ENCODE measurements at regions not wholly inside any gene's neighbourhood (a gene's known extent, or its start where the extent isn't known, plus 50 kb on each side); places are given as distances from the start of the nearest gene placed in this dataset.
"Not testable (repeated sequence)": the region's sequence is repeated elsewhere in the genome, so short reads cannot be mapped to it uniquely, and the experiment has no call there.

DNA sequence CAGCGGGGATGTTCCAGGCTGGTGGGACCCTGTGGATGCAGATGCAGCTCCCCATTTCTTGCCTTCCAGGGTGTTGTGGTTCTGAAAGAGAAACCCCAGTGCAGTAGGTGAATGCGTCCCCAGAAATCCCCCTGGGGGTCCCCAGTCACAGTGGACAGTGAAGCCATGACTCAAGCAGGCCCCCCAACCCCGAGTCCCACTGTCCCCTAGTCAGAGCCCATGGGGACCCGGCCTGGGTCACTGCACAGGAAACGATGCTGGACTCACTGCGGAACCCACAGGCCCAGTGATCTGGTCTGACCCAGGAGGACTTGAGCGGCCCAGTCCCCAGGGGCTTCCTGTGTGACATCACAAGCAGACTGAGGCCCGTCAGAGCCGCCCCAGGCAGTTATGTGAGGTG lies 341.4 kb downstream of the ADGRD1 start:
- not testable (repeated sequence) for H3K27me3 Mint-ChIP-seq (ENCODE audit: unreplicated experiment); H3K36me3 Mint-ChIP-seq (ENCODE audit: unreplicated experiment); H3K4me1 Mint-ChIP-seq (ENCODE audit: unreplicated experiment); H3K27ac Mint-ChIP-seq (ENCODE audit: unreplicated experiment); H3K4me3 Mint-ChIP-seq (ENCODE audit: unreplicated experiment); H3K9me3 Mint-ChIP-seq (ENCODE audit: unreplicated experiment)
- peak; percentile 56 for DNase-seq (ENCODE audit: extremely low spot score, unreplicated experiment)

DNA sequence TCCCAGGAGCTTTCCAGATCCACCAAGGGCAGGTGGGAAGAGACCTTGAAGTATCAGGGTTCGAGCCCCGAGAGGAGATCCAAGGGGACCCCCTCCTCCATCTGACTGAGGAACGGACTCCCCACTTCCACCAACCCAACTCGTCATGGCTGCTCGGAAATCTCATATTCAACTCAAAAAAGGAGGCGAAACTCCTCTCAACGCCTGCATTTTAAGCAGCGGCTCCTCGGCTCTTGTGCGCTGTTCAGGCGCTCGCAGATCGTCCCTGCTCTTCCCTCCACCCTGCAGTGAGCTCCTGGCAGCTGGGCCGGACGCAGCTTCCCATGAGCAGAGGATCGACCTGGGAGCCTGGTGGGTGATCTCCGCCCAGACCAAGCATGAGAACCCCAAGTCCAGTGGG lies 341.9 kb downstream of the ADGRD1 start:
- H3K9me3 Mint-ChIP-seq (ENCODE audit: unreplicated experiment); H3K4me1 Mint-ChIP-seq (ENCODE audit: unreplicated experiment); H3K27ac Mint-ChIP-seq (ENCODE audit: unreplicated experiment); H3K27me3 Mint-ChIP-seq (ENCODE audit: unreplicated experiment); H3K4me3 Mint-ChIP-seq (ENCODE audit: unreplicated experiment); H3K36me3 Mint-ChIP-seq (ENCODE audit: unreplicated experiment): not testable (repeated sequence)
- DNase-seq (ENCODE audit: extremely low spot score, unreplicated experiment), result peak; percentile 82

DNA sequence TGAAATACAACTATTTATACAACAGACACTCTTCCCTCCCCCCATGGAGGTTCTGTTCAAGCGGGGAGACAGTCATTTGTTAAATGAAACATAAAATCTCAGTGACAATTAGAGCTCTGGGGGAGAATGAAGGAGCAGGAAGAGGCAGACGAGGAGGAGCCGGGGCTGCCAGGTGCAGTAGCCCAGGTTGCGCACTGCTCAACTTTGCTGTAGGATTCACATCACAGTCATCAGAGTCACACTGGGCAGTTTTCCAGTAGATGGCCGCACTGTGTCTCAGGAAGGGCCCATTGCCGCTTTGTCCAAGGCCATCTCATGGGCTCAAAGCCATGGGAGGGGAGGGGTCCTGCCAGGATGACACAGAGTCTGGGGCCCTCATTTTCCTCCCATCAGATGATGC lies 342.4 kb downstream of the ADGRD1 start:
- H3K36me3 Mint-ChIP-seq (ENCODE audit: unreplicated experiment); H3K9me3 Mint-ChIP-seq (ENCODE audit: unreplicated experiment); H3K27ac Mint-ChIP-seq (ENCODE audit: unreplicated experiment); H3K4me3 Mint-ChIP-seq (ENCODE audit: unreplicated experiment); H3K4me1 Mint-ChIP-seq (ENCODE audit: unreplicated experiment); H3K27me3 Mint-ChIP-seq (ENCODE audit: unreplicated experiment): not testable (repeated sequence)
- peak; percentile 83 for DNase-seq (ENCODE audit: extremely low spot score, unreplicated experiment)

- not testable (repeated sequence) for H3K27me3 Mint-ChIP-seq (ENCODE audit: unreplicated experiment); H3K4me1 Mint-ChIP-seq (ENCODE audit: unreplicated experiment); H3K9me3 Mint-ChIP-seq (ENCODE audit: unreplicated experiment); H3K27ac Mint-ChIP-seq (ENCODE audit: unreplicated experiment); H3K36me3 Mint-ChIP-seq (ENCODE audit: unreplicated experiment); H3K4me3 Mint-ChIP-seq (ENCODE audit: unreplicated experiment)
- peak; percentile 84 for DNase-seq (ENCODE audit: extremely low spot score, unreplicated experiment)
These were observed 342.9 kb downstream of the ADGRD1 start for GRCh38 chr12:131296651-131297050.

GRCh38 chr12:131298526-131299369 lies 345.0 kb downstream of the ADGRD1 start:
- not testable (repeated sequence) for H3K4me3 Mint-ChIP-seq (ENCODE audit: unreplicated experiment); DNase-seq (ENCODE audit: extremely low spot score, unreplicated experiment); H3K9me3 Mint-ChIP-seq (ENCODE audit: unreplicated experiment); H3K4me1 Mint-ChIP-seq (ENCODE audit: unreplicated experiment); H3K27ac Mint-ChIP-seq (ENCODE audit: unreplicated experiment); H3K36me3 Mint-ChIP-seq (ENCODE audit: unreplicated experiment); H3K27me3 Mint-ChIP-seq (ENCODE audit: unreplicated experiment)

GRCh38 chr12:131299370-131299701 lies 345.6 kb downstream of the ADGRD1 start:
- not testable (repeated sequence) for H3K27ac Mint-ChIP-seq (ENCODE audit: unreplicated experiment); H3K4me3 Mint-ChIP-seq (ENCODE audit: unreplicated experiment); H3K27me3 Mint-ChIP-seq (ENCODE audit: unreplicated experiment); H3K36me3 Mint-ChIP-seq (ENCODE audit: unreplicated experiment); H3K9me3 Mint-ChIP-seq (ENCODE audit: unreplicated experiment); H3K4me1 Mint-ChIP-seq (ENCODE audit: unreplicated experiment); DNase-seq (ENCODE audit: extremely low spot score, unreplicated experiment)

- H3K27ac Mint-ChIP-seq (ENCODE audit: unreplicated experiment); H3K4me1 Mint-ChIP-seq (ENCODE audit: unreplicated experiment): not testable (repeated sequence)
These were observed 349.9 kb downstream of the ADGRD1 start for GRCh38 chr12:131303576-131303975.

DNA sequence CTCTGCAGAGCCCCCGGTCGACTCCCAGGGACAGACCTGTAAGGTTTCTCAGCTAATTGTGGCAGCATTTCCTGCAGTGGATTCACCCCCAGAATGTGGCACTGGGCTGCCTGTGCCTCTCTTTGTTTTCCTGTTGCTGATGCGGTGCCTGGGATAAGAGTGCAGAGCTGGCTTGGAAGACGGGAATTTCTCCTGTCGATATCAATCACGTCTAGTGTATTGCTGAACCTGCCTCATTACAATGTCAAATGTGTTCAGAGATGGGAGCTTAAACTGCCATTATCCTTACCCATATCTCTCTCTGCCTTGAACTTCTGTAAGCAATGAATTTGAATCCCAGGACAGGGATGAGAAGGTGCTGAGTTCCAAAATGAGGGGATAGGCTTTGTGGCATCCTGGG lies 350.9 kb downstream of the ADGRD1 start:
- H3K36me3 Mint-ChIP-seq (ENCODE audit: unreplicated experiment); H3K4me1 Mint-ChIP-seq (ENCODE audit: unreplicated experiment); DNase-seq (ENCODE audit: extremely low spot score, unreplicated experiment); H3K9me3 Mint-ChIP-seq (ENCODE audit: unreplicated experiment); H3K27ac Mint-ChIP-seq (ENCODE audit: unreplicated experiment); H3K27me3 Mint-ChIP-seq (ENCODE audit: unreplicated experiment); H3K4me3 Mint-ChIP-seq (ENCODE audit: unreplicated experiment): not testable (repeated sequence)

More at GRCh38 chr12:131303576-131303975, 349.9 kb downstream of the ADGRD1 start:
- H3K36me3 Mint-ChIP-seq (ENCODE audit: unreplicated experiment); H3K27me3 Mint-ChIP-seq (ENCODE audit: unreplicated experiment); DNase-seq (ENCODE audit: extremely low spot score, unreplicated experiment); H3K9me3 Mint-ChIP-seq (ENCODE audit: unreplicated experiment); H3K4me3 Mint-ChIP-seq (ENCODE audit: unreplicated experiment): not testable (repeated sequence)

GRCh38 chr12:131309700-131310099 lies 356.0 kb downstream of the ADGRD1 start:
- H3K27me3 Mint-ChIP-seq (ENCODE audit: unreplicated experiment), result no peaks in the 10 kb centered on the region
- H3K27ac Mint-ChIP-seq (ENCODE audit: unreplicated experiment), result no peak overlapping the region
- peak; percentile 82 for DNase-seq (ENCODE audit: extremely low spot score, unreplicated experiment)
- H3K36me3 Mint-ChIP-seq (ENCODE audit: unreplicated experiment), result no peaks in the 10 kb centered on the region
- no peak overlapping the region for H3K4me3 Mint-ChIP-seq (ENCODE audit: unreplicated experiment)
- no peaks in the 10 kb centered on the region for H3K4me1 Mint-ChIP-seq (ENCODE audit: unreplicated experiment)
- H3K9me3 Mint-ChIP-seq (ENCODE audit: unreplicated experiment), result peaks cover 5% of the 10 kb centered on the region
- TF ChIP-seq, protein P1, sequence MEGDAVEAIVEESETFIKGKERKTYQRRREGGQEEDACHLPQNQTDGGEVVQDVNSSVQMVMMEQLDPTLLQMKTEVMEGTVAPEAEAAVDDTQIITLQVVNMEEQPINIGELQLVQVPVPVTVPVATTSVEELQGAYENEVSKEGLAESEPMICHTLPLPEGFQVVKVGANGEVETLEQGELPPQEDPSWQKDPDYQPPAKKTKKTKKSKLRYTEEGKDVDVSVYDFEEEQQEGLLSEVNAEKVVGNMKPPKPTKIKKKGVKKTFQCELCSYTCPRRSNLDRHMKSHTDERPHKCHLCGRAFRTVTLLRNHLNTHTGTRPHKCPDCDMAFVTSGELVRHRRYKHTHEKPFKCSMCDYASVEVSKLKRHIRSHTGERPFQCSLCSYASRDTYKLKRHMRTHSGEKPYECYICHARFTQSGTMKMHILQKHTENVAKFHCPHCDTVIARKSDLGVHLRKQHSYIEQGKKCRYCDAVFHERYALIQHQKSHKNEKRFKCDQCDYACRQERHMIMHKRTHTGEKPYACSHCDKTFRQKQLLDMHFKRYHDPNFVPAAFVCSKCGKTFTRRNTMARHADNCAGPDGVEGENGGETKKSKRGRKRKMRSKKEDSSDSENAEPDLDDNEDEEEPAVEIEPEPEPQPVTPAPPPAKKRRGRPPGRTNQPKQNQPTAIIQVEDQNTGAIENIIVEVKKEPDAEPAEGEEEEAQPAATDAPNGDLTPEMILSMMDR (IDR thresholded peaks at IDR 0.05), result no peak

DNA sequence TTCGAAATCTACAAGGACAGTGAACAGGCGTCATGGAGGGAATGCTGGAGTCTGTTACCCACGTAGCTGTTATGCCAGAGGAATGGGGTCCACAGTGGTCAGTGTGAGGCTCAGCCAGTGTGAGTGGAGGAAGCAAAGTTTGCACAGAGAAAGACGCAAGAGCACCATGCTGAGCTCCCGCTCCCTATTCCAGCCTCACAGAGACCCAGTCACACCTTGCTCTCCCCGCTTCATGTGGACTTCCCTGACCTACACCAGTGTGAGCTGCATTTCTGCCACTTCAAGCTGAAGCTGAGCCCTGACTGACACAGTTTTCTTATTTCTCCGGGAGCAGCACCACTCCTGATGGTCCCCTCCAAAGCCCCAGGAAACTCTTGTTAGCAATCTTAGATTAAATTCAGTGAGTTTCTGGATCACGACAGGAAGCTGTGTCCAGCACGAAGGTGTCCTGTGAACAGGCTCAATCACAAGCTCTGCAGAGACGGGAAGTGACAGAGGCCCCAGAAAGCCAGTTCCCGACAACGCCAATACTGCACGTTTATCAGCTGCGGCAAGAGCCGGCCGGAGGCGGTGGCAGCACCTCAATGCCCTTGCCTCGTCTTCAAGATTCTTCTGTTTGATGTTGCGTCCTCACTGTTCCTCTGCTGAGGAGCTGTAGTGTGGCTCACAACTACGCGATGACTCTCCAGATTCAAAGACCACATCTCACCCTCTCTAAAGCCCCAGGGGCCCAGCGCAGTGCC lies 356.7 kb downstream of the ADGRD1 start:
- peak; percentile 59 for DNase-seq (ENCODE audit: extremely low spot score, unreplicated experiment)
- not testable (repeated sequence) for H3K27ac Mint-ChIP-seq (ENCODE audit: unreplicated experiment); H3K4me3 Mint-ChIP-seq (ENCODE audit: unreplicated experiment); H3K4me1 Mint-ChIP-seq (ENCODE audit: unreplicated experiment); H3K36me3 Mint-ChIP-seq (ENCODE audit: unreplicated experiment); H3K27me3 Mint-ChIP-seq (ENCODE audit: unreplicated experiment)
- peaks cover 10% of the 10 kb centered on the region for H3K9me3 Mint-ChIP-seq (ENCODE audit: unreplicated experiment)

- peaks cover 10% of the 10 kb centered on the region for H3K9me3 Mint-ChIP-seq (ENCODE audit: unreplicated experiment)
- not testable (repeated sequence) for H3K4me3 Mint-ChIP-seq (ENCODE audit: unreplicated experiment); H3K27ac Mint-ChIP-seq (ENCODE audit: unreplicated experiment); H3K36me3 Mint-ChIP-seq (ENCODE audit: unreplicated experiment); H3K27me3 Mint-ChIP-seq (ENCODE audit: unreplicated experiment); H3K4me1 Mint-ChIP-seq (ENCODE audit: unreplicated experiment)
- DNase-seq (ENCODE audit: extremely low spot score, unreplicated experiment), result peak; percentile 76
These were observed 357.6 kb downstream of the ADGRD1 start for GRCh38 chr12:131311279-131311722.
